D721Med (cell line): ENCODE measurements at regions not wholly inside any gene's neighbourhood (a gene's known extent, or its start where the extent isn't known, plus 50 kb on each side); places are given as distances from the start of the nearest gene placed in this dataset.

Experiments
- DNase-seq: peaks from one replicate; pipeline ENCODE4 v3.0.0; 2011; ENCODE audit warnings: low spot score; ENCODE audit not compliant: insufficient read length
- FAIRE-seq: peaks from 2 replicates; lab custom pipeline; 2011; peaks lifted over from hg19 to GRCh38; lab: Jason Lieb, UNC
- TF ChIP-seq, protein P1 (sequence below): IDR thresholded peaks from 2 replicates; pipeline ENCODE4 v1.5.1; 2012; ENCODE audit warnings: mild to moderate bottlenecking, control low read depth; ENCODE audit not compliant: insufficient read depth; ENCODE audit errors: missing control alignments

DNA sequence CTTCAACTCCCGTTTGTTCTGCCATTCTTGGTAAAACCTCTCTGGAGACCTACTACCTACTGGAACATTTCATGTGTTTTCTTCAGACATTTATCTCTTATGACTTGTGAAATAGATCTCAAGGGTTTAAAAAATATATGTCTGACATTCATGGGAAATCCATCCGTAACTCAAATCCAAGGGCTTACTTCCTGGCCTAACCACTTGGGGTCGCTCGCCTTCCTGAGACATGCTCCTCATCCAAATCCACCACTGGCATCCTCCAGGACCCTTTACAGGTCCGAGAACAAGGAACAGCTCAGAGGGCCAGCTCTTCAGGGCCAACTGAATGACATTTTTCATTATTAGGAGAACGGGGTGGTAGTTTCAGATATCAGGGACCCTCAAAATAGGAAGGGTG, 235.1 kb upstream of the TUT7 start:
- TF ChIP-seq, protein P1, sequence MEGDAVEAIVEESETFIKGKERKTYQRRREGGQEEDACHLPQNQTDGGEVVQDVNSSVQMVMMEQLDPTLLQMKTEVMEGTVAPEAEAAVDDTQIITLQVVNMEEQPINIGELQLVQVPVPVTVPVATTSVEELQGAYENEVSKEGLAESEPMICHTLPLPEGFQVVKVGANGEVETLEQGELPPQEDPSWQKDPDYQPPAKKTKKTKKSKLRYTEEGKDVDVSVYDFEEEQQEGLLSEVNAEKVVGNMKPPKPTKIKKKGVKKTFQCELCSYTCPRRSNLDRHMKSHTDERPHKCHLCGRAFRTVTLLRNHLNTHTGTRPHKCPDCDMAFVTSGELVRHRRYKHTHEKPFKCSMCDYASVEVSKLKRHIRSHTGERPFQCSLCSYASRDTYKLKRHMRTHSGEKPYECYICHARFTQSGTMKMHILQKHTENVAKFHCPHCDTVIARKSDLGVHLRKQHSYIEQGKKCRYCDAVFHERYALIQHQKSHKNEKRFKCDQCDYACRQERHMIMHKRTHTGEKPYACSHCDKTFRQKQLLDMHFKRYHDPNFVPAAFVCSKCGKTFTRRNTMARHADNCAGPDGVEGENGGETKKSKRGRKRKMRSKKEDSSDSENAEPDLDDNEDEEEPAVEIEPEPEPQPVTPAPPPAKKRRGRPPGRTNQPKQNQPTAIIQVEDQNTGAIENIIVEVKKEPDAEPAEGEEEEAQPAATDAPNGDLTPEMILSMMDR = no peak

DNA sequence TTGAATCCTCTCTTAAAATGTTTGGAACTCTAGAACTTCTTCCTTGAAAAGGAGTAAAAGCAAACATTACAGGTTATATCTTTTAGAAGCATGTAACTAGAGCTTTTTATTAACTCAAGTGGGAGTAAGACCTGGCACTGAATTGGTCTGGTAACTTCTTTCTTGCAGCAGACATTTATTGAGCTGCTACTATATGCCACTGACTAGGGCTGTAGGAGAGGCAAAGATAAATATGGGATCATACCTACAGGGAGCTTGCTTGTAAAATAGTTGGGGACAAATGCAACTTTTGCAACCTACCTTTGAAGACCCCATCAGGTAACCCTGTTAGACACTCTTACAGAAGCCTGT, 231.9 kb upstream of the TUT7 start:
- FAIRE-seq = no peak
- DNase-seq = no peak
- TF ChIP-seq, protein P1 = no peak

More for the DNA sequence above, 235.1 kb upstream of the TUT7 start:
- FAIRE-seq (no peak), DNase-seq (no peak)

DNA sequence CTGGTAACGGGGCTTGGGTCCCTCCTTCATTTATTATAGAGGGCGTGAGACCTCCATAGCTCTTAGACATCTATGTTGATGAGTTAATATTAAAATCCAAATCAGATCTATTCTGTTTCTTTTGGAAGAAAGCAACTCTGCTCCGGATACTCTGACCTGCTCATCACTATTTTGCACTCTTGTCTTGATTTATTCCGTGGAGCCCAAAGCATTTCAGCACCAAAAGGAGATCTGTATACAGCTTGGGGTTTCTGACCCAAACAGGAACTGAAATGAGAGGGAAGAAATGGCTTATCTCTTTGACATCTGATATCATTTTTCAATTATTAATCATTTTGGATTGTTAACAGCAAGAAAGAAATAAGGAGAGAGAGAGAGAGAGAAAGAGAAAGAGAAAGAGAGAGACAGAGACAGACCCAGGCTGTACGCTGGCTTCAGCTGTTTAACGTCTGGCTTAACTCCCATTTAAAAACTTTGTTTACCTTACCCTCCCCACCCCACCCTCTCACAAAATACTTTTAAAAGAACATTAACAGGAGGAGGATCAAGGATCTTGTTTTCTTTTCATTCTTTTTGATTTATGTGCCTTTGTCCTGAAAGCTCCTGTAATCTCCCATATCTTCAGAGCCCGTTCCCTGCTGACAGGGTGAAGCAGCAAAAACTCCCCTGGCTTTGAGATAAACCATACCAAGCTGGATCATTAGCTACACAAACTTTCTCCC, 231.4 kb upstream of the TUT7 start:
- DNase-seq (no peak), FAIRE-seq (no peak)
- TF ChIP-seq, protein P1 = no peak

DNA sequence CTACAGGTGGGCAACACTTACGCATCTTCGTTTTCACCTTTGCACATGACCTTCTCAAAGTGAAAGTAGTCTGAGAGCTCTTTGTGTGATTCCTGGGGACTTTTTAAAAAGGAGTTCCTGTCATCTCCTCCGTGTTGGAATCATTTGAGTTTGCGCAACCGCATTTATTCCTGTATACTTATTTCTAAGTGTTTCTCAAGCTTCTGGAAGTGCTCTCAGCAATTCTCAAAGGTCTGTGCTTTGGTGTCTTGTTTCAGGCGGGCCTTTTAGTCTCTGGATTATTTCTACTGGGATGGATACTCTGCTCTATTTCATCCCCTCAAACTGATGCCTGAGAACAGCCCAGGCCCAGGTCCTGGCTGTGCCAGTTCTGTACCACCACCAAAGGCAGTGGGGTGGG, 226.5 kb upstream of the TUT7 start:
- TF ChIP-seq, protein P1 = no peak
- no peak for FAIRE-seq
- no peak for DNase-seq

DNA sequence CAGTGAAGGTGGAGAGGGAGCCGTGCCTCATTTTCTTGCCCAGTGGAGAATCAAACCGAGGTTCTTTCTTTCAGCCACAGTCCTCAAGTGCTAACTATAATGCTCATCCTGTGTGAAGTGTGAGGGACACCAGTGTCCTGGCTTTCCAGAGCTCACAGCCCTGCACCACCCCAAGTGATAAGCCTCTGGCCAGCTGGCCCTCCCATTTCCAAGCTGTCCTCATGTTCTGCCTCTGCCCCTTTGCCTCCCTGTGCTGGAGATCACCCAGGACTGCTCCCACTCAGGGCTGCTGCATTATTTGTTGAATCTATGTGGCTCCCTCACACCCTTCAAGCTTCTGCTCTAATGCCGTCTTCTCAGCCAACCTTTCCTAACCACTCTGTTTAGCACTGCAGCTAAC, 224.5 kb upstream of the TUT7 start:
- TF ChIP-seq, protein P1 = no peak
- FAIRE-seq (no peak), DNase-seq (no peak)

DNA sequence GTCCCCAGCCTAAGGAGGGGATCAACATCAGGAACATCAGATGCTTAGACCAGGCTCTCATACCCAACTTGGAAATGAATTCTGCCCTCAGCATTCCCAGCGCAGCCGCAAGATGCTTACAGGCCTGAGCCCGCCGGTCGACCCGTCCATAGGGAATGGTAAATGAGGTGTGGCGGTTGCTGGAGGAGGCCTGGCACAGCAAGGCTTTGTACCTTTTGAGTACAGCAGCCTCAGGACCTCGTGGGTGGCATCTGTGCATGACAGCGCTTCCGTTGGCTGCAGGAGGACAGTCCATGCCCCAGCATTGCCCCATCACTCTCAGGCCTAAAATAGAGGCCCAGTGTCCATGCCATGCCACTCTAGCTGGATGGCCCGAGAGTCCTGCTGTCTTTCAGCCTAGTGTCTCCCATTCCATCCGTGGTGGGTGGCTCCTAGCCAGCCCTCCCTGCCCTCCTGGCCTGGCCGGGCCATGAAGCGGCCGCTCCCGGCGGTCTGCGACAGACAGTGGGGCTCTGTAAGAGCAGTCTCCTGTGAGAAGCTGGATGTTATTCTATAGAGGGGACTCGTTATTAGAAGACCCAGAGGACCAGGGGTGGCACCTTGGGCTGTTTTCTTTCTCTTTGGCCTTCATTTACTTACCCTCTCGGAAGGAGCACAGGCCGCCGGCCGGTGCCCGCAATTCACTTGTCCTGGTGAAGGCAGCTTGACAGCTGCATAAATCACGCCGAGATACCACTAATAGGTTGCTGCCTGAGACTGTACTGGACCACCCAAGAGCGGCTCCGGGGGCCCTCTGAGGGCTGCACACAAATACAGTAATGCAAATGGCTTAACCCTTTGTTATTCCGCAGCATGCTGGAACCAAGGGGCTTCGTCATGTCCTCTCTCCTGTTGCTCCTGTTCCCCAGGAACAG, 223.5 kb upstream of the TUT7 start:
- TF ChIP-seq, protein P1 = no peak
- no peak for FAIRE-seq
- no peak for DNase-seq
